SHP77 (cell line): ENCODE measurements at regions not wholly inside any gene's neighbourhood (a gene's known extent, or its start where the extent isn't known, plus 50 kb on each side); places are given as distances from the start of the nearest gene placed in this dataset.

Source experiments
- DNase-seq, 2 experiments: peaks; one replicate each; lab custom pipeline; 2025; lab: John Stamatoyannopoulos, UW

GRCh38 chr14:45364565-45365156 lies 111.7 kb upstream of the MIS18BP1 start:
- no peak for DNase-seq

DNA sequence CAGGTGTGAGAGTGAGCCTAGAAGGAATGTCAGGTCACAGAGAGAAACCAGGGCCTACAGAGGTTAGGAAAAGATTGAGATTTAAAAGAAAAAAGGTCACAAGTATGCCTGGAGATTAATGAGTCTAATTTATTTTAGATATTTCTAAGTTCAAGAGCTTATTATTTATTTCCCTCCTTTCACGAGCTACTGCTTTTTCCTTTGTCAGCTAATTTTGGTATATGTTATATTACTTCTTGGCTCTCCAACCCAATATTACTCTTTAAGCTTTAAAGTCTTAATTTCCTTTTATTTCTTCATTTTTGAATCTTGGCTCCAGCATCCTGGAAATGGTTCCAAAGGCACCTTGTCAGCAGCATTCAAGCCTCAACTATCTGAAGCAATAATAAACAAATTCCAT lies 109.5 kb upstream of the MIS18BP1 start:
- no peak for DNase-seq

DNA sequence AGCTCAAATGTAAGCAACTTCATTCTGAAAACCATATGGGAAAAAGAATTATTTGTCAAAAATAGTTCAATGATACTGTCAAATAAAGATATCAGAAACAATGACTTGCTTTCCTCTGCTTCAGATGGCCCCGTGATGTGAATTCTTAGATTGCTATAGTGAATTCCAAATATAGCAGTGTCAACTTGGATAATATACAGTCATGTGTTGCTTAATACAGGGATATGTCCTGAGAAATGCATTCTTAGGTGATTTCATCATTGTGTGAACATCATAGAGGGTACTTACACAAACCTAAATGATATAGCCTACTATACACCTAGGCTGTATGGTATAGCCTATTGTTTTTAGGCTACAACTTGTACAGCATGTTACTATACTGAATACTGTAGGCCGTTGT lies 108.7 kb upstream of the MIS18BP1 start:
- DNase-seq, result no peak

DNA sequence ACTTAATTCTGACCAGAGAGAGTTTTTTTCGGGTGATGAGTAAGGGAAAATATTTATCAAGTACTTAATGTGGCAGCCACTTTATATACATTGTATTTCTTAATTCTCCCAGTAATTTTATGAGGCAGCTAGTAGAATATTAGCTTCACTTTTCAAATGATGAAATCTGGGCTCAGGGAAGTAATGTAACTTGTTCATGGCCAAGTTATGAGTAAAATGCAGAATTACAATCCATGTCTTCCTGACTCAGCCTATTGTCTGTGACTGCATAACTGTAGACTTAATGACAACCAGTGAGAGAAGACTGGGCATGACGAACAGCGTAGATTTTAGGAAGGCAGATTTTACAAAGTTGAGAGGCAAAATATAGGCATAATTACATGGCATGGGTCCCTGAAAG lies 106.7 kb upstream of the MIS18BP1 start:
- no peak for DNase-seq

DNA sequence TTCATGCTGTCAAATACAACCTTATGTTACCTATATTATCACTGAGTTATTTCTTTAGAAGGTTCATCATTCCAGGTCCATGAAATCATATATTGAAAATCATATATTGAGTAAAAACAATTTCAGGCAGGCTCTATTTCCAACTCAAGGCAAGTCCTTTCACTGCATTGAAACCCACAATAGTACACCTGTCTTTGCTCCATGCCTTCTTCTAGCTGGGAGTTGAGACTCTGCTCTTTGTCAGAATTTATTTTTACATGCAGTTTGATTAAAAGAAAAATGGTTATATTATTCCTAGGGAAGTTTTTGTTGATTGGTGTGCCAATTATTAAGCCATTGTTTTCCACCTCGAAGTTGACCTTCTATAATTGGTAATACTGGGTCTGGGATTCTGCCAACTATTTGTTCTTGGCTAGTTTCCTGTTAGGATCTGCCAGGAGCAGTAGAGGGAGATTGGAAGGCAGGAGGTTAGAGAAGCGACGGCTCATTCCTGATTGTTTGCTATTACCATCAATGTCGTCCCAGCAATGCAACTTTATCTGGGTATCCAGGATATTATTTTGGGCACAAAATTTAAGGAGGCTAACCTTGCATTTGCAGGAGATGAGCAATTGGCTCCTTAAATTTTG lies 79.5 kb upstream of the MIS18BP1 start:
- DNase-seq, result no peak

DNA sequence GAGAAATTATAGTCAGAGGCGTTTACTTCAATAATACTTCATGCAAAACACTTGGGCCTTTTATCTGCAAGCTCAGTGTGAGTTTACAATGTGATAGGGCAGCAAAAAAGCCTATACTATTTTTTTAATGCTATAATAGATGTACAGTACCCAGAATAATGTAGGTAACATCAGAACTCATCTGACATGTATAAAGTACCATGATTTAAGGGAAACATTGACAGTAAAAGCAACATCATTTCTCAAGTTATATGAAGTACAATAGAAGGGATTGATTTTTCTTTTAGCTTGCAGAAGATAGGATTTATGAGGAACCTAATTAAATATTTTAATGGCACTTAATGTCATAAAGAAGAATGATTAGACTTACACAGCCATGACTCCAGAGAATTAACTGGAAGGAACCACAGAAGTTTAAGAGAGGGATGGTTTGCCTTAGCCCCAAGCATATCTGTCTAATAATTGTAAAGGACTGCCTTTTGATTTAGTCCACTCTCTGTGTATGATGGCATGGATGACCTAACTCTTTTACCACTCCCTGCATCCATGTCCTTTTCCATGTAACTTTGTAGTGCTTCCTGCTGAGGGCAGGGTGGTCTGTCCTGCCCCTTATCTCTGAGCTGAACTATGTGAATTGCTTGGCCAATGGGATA lies 55.9 kb upstream of the MIS18BP1 start:
- no peak for DNase-seq
